Erythroblast (primary cell): ENCODE measurements at regions not wholly inside any gene's neighbourhood (a gene's known extent, or its start where the extent isn't known, plus 50 kb on each side); places are given as distances from the start of the nearest gene placed in this dataset.

Experiments used
- GATA1 ChIP-seq: IDR thresholded peaks from 2 replicates; pipeline ENCODE4 v1.6.1; 2011; ENCODE audit warnings: low read depth, mild to moderate bottlenecking, control low read depth, low read length, moderate library complexity
- POLR2A ChIP-seq: IDR thresholded peaks from 2 replicates; pipeline ENCODE4 v1.6.1; 2011; ENCODE audit warnings: mild to moderate bottlenecking, low read length

GRCh38 chr13:54628383-54628782, 1599.8 kb downstream of the OLFM4 start:
- no peak for TF ChIP-seq GATA1
- TF ChIP-seq POLR2A, result no peak
